Small intestine (tissue), 7 donors: ENCODE measurements at regions not wholly inside any gene's neighbourhood (a gene's known extent, or its start where the extent isn't known, plus 50 kb on each side); places are given as distances from the start of the nearest gene placed in this dataset.

Experiments used
- DNase-seq, 2 donors: peaks; one replicate each; pipeline versions ENCODE4 v3.0.0 to v3.0.0-alpha.2; 2013
- FAIRE-seq: peaks from 2 replicates; lab custom pipeline; 2012; peaks lifted over from hg19 to GRCh38; lab: Jason Lieb, UNC
- H3K27ac ChIP-seq, 3 donors: one replicate each; pipeline ENCODE4 v1.5.1; 2013; ENCODE audit warnings: low read length in 2 of 3, mild to moderate bottlenecking in 2 of 3, control low read depth in 1 of 3, inconsistent platforms in 1 of 3, low read depth in 1 of 3, moderate library complexity in 1 of 3
- H3K27me3 ChIP-seq, 3 donors: one replicate each; pipeline ENCODE4 v1.6.1; 2013; ENCODE audit warnings: low read length in 3 of 3, inconsistent platforms in 1 of 3; ENCODE audit not compliant: control insufficient read depth in 3 of 3, insufficient read depth in 3 of 3
- H3K36me3 ChIP-seq, 3 donors: one replicate each; pipeline ENCODE4 v1.6.1; 2013; ENCODE audit warnings: low read length in 3 of 3, inconsistent platforms in 1 of 3, low read depth in 1 of 3, mild to moderate bottlenecking in 1 of 3, moderate library complexity in 1 of 3; ENCODE audit not compliant: control insufficient read depth in 3 of 3, insufficient read depth in 2 of 3
- H3K4me1 ChIP-seq, 3 donors: one replicate each; pipeline ENCODE4 v1.6.1; 2013; ENCODE audit warnings: low read length in 2 of 3, inconsistent platforms in 1 of 3, low read depth in 1 of 3, mild to moderate bottlenecking in 1 of 3, moderate library complexity in 1 of 3; ENCODE audit not compliant: control insufficient read depth in 3 of 3, insufficient read depth in 2 of 3
- H3K4me3 ChIP-seq, 3 donors: one replicate each; pipeline ENCODE4 v1.5.1; 2013; ENCODE audit warnings: low read length in 3 of 3, control low read depth in 1 of 3, inconsistent platforms in 1 of 3, low read depth in 1 of 3, mild to moderate bottlenecking in 1 of 3, moderate library complexity in 1 of 3
- H3K9me3 ChIP-seq, 2 donors: one replicate each; pipeline ENCODE4 v1.6.1; 2013; ENCODE audit warnings: low read depth in 1 of 2, low read length in 1 of 2; ENCODE audit not compliant: control insufficient read depth in 2 of 2, insufficient read depth in 1 of 2
- WGBS, 3 donors: extraction: QIAGEN DNeasy Blood & Tissue Kit; methylation state at CpG; one replicate each; pipeline ENCODE4 v1.1.7; 2013; 5-methylcytosine and 5-hydroxymethylcytosine counted together
- donor health status: healthy with polysubstance abuse.
- donor health status: control.
- donor health status: control.
- donor health status: Bipolar disorder and iron deficiency.
- donor health status: healthy.

- no peak overlapping the region for H3K27ac ChIP-seq
- no peaks in the 10 kb centered on the region for H3K36me3 ChIP-seq
- H3K4me3 ChIP-seq, result no peak overlapping the region
- no peaks in the 10 kb centered on the region for H3K27me3 ChIP-seq
- peaks cover 0 to 8% (median 0%) of the 10 kb centered on the region in 3 donors for H3K4me1 ChIP-seq
- DNase-seq (no peak), FAIRE-seq (no peak)
- 84 to 90% (median 88%) methylated on average over 2 of the region's 2 CpGs for WGBS, 3 donors
- H3K9me3 ChIP-seq, result no peaks in the 10 kb centered on the region
Measured at GRCh38 chr6:154561750-154562149, 51.3 kb upstream of the CNKSR3 start.

- H3K9me3 ChIP-seq, result no peaks in the 10 kb centered on the region
- H3K4me3 ChIP-seq, result no peak overlapping the region
- peaks cover 2 to 20% (median 8%) of the 10 kb centered on the region in 3 donors for H3K4me1 ChIP-seq
- H3K27me3 ChIP-seq, result no peaks in the 10 kb centered on the region
- FAIRE-seq (no peak), DNase-seq (peak in 1 of 2 donors; percentile 68)
- H3K27ac ChIP-seq, result no peak overlapping the region
- H3K36me3 ChIP-seq, result no peaks in the 10 kb centered on the region
- WGBS, 3 donors, result 72 to 88% (median 83%) methylated on average over 5 of the region's 5 CpGs
Measured at GRCh38 chr6:154565331-154565730, 54.8 kb upstream of the CNKSR3 start.

GRCh38 chr6:154566866-154567265, 56.4 kb upstream of the CNKSR3 start:
- peak in 1 of 2 donors; percentile 84 for DNase-seq
- H3K4me1 ChIP-seq, result peaks cover 2 to 23% (median 12%) of the 10 kb centered on the region in 3 donors
- H3K4me3 ChIP-seq, result no peak overlapping the region
- FAIRE-seq, result no peak
- H3K27me3 ChIP-seq, result no peaks in the 10 kb centered on the region
- no peaks in the 10 kb centered on the region for H3K9me3 ChIP-seq
- 33 to 66% (median 58%) methylated on average over 2 of the region's 2 CpGs for WGBS, 3 donors
- H3K36me3 ChIP-seq, result no peaks in the 10 kb centered on the region
- H3K27ac ChIP-seq, result peak overlapping the region in 1 of 3 donors; percentile 83

GRCh38 chr6:154567695-154568220, 57.3 kb upstream of the CNKSR3 start:
- no peaks in the 10 kb centered on the region for H3K27me3 ChIP-seq
- H3K4me3 ChIP-seq, result no peak overlapping the region
- H3K4me1 ChIP-seq, result peaks cover 2 to 26% (median 12%) of the 10 kb centered on the region in 3 donors
- no peaks in the 10 kb centered on the region for H3K9me3 ChIP-seq
- FAIRE-seq (no peak), DNase-seq (peak; percentile 34 to 44)
- 51 to 65% (median 54%) methylated on average over 6 of the region's 6 CpGs for WGBS, 3 donors
- H3K36me3 ChIP-seq, result no peaks in the 10 kb centered on the region
- peak overlapping the region in 2 of 3 donors; percentile 34 to 83 for H3K27ac ChIP-seq

- Histone ChIP-seq H3K36me3 (no peaks in the 10 kb centered on the region), H3K27ac (peak overlapping the region in 2 of 3 donors; percentile 44 to 48), H3K4me1 (peaks cover 2 to 27% (median 12%) of the 10 kb centered on the region in 3 donors), H3K27me3 (no peaks in the 10 kb centered on the region), H3K9me3 (no peaks in the 10 kb centered on the region), H3K4me3 (no peak overlapping the region)
- DNase-seq (peak; percentile 79 to 94), FAIRE-seq (peak; percentile 33)
- 9 to 27% (median 14%) methylated on average over 3 of the region's 3 CpGs for WGBS, 3 donors
Measured at GRCh38 chr6:154569156-154569862, 58.8 kb upstream of the CNKSR3 start.

GRCh38 chr6:154570505-154570904, 60.0 kb upstream of the CNKSR3 start:
- peaks cover 2 to 27% (median 9%) of the 10 kb centered on the region in 3 donors for H3K4me1 ChIP-seq
- H3K4me3 ChIP-seq, result no peak overlapping the region
- DNase-seq (peak in 1 of 2 donors; percentile 63), FAIRE-seq (no peak)
- WGBS, 3 donors, result 85 to 100% (median 96%) methylated on average over 2 of the region's 2 CpGs
- H3K36me3 ChIP-seq, result no peaks in the 10 kb centered on the region
- no peak overlapping the region for H3K27ac ChIP-seq
- H3K27me3 ChIP-seq, result no peaks in the 10 kb centered on the region
- H3K9me3 ChIP-seq, result no peaks in the 10 kb centered on the region

GRCh38 chr6:154572556-154572955, 62.1 kb upstream of the CNKSR3 start:
- Histone ChIP-seq H3K36me3 (no peaks in the 10 kb centered on the region), H3K4me3 (no peak overlapping the region), H3K27me3 (no peaks in the 10 kb centered on the region), H3K4me1 (peaks cover 2 to 22% (median 4%) of the 10 kb centered on the region in 3 donors), H3K27ac (no peak overlapping the region), H3K9me3 (no peaks in the 10 kb centered on the region)
- WGBS, 3 donors, result 20 to 40% (median 26%) methylated on average over 6 of the region's 6 CpGs
- no peak for FAIRE-seq
- DNase-seq, result peak in 1 of 2 donors; percentile 37

GRCh38 chr6:154578004-154578559, 67.6 kb upstream of the CNKSR3 start:
- H3K4me1 ChIP-seq, result no peaks in the 10 kb centered on the region
- no peak overlapping the region for H3K27ac ChIP-seq
- DNase-seq, result no peak
- H3K36me3 ChIP-seq, result no peaks in the 10 kb centered on the region
- no peak for FAIRE-seq
- no peaks in the 10 kb centered on the region for H3K27me3 ChIP-seq
- H3K4me3 ChIP-seq, result no peak overlapping the region
- no peaks in the 10 kb centered on the region for H3K9me3 ChIP-seq
- 82 to 84% (median 83%) methylated on average over 3 of the region's 3 CpGs for WGBS, 3 donors
